ENCODE measurements at regions not wholly inside any gene's neighbourhood (a gene's known extent, or its start where the extent isn't known, plus 50 kb on each side); places are given as distances from the start of the nearest gene placed in this dataset.

DNA sequence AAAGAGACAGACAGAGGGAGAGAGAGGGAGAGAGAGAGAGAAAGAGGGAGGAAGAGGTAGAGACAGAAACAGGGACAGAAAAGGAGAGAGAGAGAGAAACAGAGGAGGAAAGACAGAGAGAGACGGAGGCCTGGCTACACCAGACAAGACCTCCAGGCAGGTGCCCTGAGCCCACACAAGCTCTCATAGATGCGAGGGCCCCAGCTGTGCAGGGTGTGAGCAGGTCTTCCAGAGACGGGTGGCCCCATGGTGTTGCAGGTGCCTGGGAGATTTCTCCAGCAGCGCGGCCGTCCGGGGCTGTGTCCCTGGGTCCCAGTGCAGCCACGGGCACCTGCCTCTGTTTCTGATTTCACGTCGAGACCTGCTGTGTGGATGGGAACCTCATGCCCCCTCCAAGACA is 253.0 kb downstream of the SHOX start:
- POLR2A ChIA-PET = no interaction called here
- Histone ChIP-seq H3K36me3 (ENCODE audit: control insufficient read depth, insufficient read depth, low read length) (no peaks in the 10 kb centered on the region), H3K9me3 (replicated peaks; ENCODE audit: control insufficient read depth, insufficient read depth, low read depth, low read length) (no peaks in the 10 kb centered on the region), H4K20me1 (replicated peaks; ENCODE audit: control insufficient read depth, insufficient read depth, low read length) (no peaks in the 10 kb centered on the region), H3K27ac (ENCODE audit: extremely low read depth, low read depth, low read length) (no peak overlapping the region), H3K4me3 (no peak overlapping the region), H3K9ac (ENCODE audit: insufficient read depth in 1 of 2, low read depth in 2 of 2, low read length in 2 of 2) (no peak overlapping the region), H3K4me1 (replicated peaks in 1 of 2; ENCODE audit: control insufficient read depth in 2 of 2, insufficient read depth in 2 of 2, low read length in 2 of 2) (no peaks in the 10 kb centered on the region; a peak in 1 of 5 replicates), H3K27me3 (ENCODE audit: control insufficient read depth in 2 of 2, insufficient read depth in 2 of 2, low read length in 2 of 2) (no peaks in the 10 kb centered on the region), H3K9me1 (ENCODE audit: control insufficient read depth, insufficient read depth, low read length) (no peaks in the 10 kb centered on the region), H3K79me2 (ENCODE audit: control insufficient read depth, insufficient read depth, low read length) (no peaks in the 10 kb centered on the region), H3K4me2 (ENCODE audit: insufficient read depth, low read length) (no peak overlapping the region), H2AFZ (ENCODE audit: low read depth, low read length) (no peak overlapping the region)
- CTCF ChIA-PET (ENCODE audit: low intra/inter-chr PET ratio) = no interaction called here
- FAIRE-seq (no peak), DNase-seq (ENCODE audit: extremely low read depth in 1 of 4, low spot score in 3 of 4) (no peak), ATAC-seq (no peak)
- intact Hi-C loops (cut with micrococcal nuclease) (no loop called here), in situ Hi-C loops (cut with MboI) (no loop called here)
- TF ChIP-seq KHSRP (IDR thresholded peaks at IDR 0.05) = no peak
- TF ChIP-seq, protein P1, sequence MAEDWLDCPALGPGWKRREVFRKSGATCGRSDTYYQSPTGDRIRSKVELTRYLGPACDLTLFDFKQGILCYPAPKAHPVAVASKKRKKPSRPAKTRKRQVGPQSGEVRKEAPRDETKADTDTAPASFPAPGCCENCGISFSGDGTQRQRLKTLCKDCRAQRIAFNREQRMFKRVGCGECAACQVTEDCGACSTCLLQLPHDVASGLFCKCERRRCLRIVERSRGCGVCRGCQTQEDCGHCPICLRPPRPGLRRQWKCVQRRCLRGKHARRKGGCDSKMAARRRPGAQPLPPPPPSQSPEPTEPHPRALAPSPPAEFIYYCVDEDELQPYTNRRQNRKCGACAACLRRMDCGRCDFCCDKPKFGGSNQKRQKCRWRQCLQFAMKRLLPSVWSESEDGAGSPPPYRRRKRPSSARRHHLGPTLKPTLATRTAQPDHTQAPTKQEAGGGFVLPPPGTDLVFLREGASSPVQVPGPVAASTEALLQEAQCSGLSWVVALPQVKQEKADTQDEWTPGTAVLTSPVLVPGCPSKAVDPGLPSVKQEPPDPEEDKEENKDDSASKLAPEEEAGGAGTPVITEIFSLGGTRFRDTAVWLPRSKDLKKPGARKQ (CRISPR knock-in tag; IDR thresholded peaks at IDR 0.05) = no peak
- TF ChIP-seq ZBTB11 (CRISPR knock-in tag; IDR thresholded peaks at IDR 0.05) = no peak
- TF ChIP-seq ZNF507 (tag; conservative IDR thresholded peaks at IDR 0.05) = no peak
- no peak for TF ChIP-seq ETV1 (tag; conservative IDR thresholded peaks at IDR 0.05; ENCODE audit: low read depth)
- no peak for TF ChIP-seq PTRF (tag; IDR thresholded peaks at IDR 0.05)
- no peak for TF ChIP-seq RNF219 (CRISPR knock-in tag; IDR thresholded peaks at IDR 0.05)
- no peak for TF ChIP-seq CTBP1 (IDR thresholded peaks at IDR 0.05; ENCODE audit: borderline replicate concordance)
- TF ChIP-seq MNT (conservative IDR thresholded peaks at IDR 0.05) = no peak
- no peak for TF ChIP-seq JUN (IDR thresholded peaks at IDR 0.05; ENCODE audit: borderline replicate concordance, low read depth, low read length)
- no peak for TF ChIP-seq JUN (CRISPR knock-in tag; IDR thresholded peaks at IDR 0.05; ENCODE audit: borderline replicate concordance)
- WGBS (ENCODE audit: insufficient coverage, low coverage, missing lambda C conversion rate) = 0% methylated on average over 3 of the region's 10 CpGs
- BruUV-seq (replicated peaks) = no TSS peak
